NCI-H1105 treated with DMSO at 0.1 percent for 48 hours (cell line): ENCODE measurements at regions not wholly inside any gene's neighbourhood (a gene's known extent, or its start where the extent isn't known, plus 50 kb on each side); places are given as distances from the start of the nearest gene placed in this dataset.

Source experiments
- DNase-seq: peaks from one replicate; lab custom pipeline; 2025; lab: John Stamatoyannopoulos, UW

DNA sequence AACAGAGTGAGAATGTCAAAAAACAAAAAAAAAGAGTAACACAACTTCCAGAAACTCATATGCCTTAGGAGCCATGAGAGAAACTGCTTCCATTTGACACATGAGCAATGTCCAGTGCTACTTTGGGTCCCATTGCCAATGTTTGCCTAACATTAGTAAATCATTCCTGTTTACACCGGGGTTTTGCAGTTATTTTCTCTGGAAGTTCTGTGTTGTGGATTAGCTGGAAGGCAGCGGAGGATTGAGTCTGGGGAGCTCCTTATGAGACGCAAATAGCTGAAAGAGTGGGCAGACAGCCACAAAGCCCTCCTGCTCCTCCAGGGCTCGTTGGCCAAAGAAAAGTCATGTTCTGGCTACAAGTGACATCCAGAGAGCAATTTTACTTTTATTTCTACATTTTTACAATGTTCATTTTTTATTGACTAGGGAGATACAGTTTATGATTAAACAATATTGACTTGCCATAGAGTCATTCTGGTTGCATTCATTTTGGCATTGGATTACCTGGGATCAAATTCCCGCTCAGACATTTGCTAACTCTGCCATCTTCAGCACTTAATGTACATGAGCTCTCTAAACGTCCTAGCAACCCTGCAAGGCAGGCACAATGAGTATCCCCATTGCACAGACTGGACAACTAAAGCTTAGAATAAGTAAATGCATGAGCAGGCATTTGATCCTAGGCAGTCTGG, 66.4 kb upstream of the GALNT2 start:
- no peak for DNase-seq

DNA sequence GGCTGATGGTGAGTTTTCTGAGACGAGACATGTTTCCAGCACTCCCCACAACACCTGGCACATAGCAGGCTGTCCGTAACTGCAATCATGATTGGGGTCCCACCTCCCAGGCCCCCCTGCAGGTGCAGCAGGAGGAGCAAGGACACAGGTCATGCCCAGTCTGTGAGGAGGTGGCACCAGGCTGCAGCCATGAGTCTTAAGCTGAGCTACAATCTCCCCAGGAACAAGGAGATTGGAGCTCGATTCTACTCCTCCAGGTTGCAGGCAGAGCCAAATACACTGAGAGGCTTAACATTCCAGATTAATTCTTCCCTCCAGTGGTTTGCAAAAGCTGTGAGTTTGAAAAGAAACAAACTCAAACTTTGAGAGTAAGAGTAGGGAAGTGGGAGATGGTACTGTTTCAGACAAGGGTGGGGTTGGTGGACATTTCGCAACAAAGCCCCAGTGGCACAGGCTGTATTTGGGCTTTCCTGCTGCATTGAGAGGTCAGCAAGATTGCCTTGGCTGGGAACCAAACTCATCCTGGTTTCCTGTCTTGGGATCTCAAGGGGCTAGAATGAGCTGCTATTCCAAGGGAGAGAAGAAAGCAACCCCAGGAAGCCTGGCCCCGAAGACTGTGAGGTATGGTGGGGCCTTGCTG, 64.8 kb upstream of the GALNT2 start:
- no peak for DNase-seq

DNA sequence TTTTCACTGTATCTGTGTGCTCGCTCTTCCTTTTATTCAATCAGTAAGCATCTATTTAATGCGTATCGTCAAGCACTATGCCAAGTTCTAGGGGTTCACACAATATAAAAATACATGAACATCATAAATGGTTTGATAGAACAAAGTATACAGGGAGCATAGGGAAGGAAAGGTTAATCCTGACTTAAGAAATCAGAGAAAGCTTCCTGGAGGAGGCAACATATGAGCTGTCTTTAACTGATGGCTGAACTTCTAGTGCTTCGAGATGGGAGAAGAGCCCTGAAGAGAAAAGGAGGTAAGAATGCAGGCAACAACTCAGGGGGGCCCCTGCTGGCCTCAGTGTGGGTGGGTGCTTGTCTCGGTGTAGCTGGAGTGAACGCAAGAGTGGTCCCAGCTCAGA, 63.6 kb upstream of the GALNT2 start:
- DNase-seq = no peak

DNA sequence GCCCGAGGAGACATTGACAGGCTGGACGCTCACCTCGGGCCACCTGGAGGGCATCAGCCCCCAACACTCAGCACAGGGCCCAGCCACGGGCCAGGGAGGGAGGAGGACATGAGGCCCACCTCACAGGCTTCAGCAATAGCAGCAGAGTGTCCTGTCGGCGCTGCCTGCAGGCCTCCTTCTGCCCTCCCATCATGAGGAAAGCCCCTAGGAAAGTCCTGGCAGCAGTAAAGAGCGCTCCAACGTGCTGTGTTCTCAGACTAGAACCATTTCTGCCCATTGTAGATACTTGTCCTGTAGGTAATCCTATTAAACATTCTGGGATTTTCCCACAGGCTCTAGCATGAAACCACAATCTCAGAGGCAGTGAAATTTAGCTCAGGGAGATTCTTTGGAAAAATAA, 62.0 kb upstream of the GALNT2 start:
- no peak for DNase-seq

DNA sequence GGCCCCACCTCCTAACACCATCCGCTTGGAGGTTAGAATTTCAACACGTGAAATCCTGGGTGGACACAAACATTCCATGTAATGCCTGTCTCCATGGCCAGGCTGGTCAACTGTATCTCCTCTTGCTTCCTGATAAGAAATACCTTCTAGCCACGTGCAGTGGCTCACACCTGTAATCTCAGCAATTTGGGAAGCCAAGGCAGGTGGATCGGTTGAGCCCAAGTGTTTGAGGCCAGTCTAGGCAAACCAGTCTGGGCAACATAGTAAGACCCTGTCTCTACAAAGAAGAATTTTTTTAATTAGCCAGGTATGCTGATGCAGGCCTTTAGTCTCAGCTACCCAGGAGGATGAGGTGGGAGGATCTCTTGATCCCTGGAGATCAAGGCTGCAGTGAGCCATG, 58.3 kb upstream of the GALNT2 start:
- no peak for DNase-seq

DNA sequence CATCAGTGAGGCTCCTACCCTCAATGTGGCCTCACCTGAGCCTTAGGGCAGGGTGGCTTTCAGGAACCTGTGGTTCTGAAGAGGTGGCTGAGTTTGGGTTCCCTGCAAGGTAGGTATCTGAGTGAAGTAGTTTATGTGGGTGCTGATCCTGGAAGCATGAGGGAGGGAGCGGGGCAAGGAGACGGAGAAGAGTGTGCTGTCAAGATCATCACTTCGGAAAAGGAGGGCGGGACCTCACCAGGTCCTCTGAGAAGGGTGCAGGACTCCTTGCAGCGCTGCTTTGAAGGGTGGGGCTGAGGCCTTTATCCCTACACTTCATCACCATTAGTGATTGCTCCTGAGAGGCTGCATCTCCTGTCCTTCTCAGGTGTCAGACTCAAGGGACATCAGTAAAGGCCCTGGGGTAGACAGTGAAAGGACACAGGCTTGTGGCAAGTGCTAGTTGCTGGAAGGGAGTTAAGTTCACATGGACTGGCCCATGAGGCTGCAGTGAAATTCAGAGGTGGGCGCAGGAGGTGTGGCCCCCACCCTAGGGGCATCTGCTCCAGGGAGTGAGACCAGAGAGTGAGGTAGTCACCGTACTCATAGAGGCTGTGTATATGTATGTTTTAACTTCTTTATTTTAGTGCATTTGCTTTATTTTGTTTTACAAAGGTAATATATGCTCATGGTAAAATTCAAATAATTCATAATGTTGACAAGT, 57.3 kb upstream of the GALNT2 start:
- no peak for DNase-seq

DNA sequence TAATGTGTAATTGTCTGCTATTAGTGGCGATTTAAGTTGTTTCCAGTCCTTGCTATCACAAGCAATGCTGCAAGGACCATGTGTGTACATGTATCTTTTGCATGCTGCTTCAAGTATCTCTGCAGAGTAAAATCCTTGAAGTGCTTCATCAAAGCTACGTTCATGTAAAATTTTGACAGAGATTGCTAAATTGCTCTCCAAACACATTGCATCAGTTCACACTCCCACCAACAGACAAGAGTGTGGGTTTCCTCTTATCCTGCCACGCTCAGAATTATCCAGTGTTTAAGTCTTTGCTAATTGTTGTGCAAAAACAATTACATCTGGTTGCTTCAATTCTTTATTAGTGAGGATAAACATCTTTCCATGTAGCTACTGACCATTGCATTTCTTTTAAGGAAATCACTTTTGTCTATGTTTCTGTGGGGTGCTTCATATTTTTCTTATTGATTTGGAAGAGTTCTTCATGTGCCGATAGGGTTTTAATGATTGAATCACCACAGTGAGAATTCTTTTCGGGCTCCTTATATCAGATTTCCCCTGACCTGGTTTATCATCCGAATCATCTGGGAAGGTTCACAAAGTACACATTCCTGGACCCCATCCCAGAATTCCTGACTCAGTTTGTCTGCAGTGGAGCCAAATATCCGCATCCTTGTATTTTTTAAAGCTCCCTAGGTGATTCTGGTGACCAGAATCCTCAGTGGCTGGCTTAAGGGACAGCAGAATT, 56.3 kb upstream of the GALNT2 start:
- no peak for DNase-seq

DNA sequence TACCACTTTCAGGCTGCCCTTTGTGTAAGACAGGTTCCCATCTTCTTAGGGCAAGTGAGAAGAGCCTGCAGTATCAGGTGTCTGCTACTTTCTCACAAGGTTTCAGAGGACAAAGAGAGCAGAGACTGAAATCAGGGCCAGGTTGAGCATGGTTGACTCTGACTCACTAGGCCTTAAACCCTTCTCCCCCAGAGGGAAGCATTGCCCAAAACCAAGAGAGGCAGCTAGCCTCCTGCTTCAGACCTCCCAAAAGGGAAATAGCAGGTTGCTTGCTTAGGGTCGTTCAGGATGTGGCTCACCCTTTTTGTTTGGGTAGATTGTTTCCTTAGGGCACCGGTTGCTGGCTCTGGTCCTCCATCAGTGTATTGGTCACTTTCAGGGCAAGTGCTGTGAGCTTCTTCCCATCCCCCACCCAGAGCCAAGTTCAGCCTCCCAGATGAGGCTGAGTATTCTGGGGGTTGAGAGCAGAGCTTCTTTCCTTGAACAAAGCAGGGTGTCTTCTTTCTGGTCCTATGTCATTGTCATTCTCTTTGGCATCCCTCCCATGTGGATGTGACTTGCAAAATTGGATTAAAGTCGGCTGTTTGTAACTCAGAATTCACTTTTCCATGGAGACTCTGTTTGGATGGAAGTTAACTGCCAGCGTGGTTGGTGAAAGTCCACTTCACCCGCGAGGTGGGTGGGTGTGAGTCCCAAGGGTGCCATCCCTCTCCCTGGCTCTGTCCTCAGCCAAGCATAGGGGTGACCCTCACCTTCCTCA, 55.5 kb upstream of the GALNT2 start:
- DNase-seq = no peak

DNA sequence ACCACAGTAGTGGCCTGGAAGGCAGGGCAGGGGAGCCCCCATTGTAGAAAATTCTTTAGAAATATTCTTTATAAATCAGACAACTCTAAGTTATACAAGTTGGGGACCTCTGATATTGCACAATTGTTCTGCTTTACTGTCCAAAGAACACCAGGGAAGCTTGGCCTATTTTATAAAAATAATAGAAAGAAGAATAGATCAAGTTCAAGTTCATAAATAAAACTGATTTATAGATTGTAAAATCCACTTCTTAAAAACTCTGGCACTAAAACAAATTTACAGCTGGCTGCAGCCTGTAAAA, 55.0 kb upstream of the GALNT2 start:
- no peak for DNase-seq

DNA sequence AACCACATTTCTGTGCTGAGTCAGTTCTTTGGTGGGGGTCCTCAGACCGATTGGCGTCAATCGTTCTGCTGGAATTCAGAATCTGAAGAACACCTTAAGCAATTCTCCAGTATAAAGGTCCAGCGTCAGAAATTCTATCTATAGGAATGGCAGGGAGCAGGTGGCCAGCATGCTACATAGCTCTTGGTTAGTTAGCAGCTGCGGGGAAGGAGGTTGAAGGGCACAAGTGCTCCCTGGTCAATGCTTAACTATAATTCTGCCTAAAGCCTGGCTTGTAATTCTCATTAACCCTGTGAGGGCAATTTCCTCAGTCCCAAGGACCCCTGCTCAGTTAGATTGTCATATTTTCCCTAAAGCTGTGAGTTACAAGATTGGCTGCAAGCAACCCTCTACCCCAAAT, 54.3 kb upstream of the GALNT2 start:
- DNase-seq = no peak

DNA sequence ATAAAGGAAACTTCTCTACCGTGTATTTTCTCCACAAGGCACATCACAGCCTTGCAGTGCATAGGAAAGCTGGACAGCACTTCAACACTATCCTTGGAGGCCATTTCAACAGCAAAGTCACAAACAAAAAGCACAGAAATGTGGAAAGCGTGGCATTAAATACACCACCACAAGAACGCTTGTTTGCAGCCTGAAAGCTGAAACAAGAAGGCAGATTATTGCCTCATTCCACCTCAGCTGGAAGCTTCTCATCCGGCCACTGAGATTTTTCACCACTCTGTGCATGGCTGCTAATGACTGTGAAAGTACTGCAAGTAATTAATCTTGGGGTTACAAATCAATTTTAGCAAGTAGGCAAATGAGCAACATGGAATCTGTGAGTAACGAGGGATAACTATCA, 50.9 kb upstream of the GALNT2 start:
- DNase-seq = no peak
